Chondrocyte (in vitro differentiated cells): ENCODE measurements at regions not wholly inside any gene's neighbourhood (a gene's known extent, or its start where the extent isn't known, plus 50 kb on each side); places are given as distances from the start of the nearest gene placed in this dataset.

ENCODE experiments used
- DNase-seq: peaks from one replicate; pipeline ENCODE4 v3.0.0; 2021; ENCODE audit warnings: mixed read lengths, low spot score
- H3K27ac Mint-ChIP-seq: one replicate; pipeline ENCODE4 v1.8.0; 2021; ENCODE audit warnings: mild to moderate bottlenecking, moderate library complexity, mixed read lengths; ENCODE audit not compliant: unreplicated experiment
- H3K27me3 Mint-ChIP-seq: 2 replicates; pipeline ENCODE4 v1.8.0; 2021; ENCODE audit warnings: low read depth, mixed read lengths
- H3K36me3 Mint-ChIP-seq: 2 replicates; pipeline ENCODE4 v1.8.0; 2021; ENCODE audit warnings: low read depth, mixed read lengths
- H3K4me1 Mint-ChIP-seq: 2 replicates; pipeline ENCODE4 v1.8.0; 2021; ENCODE audit warnings: low read depth, mild to moderate bottlenecking, mixed read lengths
- H3K4me3 Mint-ChIP-seq: one replicate; pipeline ENCODE4 v1.8.0; 2021; ENCODE audit warnings: mild to moderate bottlenecking, moderate library complexity, mixed read lengths; ENCODE audit not compliant: unreplicated experiment
- H3K9me3 Mint-ChIP-seq: 2 replicates; pipeline ENCODE4 v1.8.0; 2021; ENCODE audit warnings: low read depth, mixed read lengths
- TF ChIP-seq, protein P1 (sequence below): fragments of 200-600 bp; sonication (generic); IDR thresholded peaks from 2 replicates; pipeline ENCODE4 v1.5.0; 2021; ENCODE audit warnings: antibody characterized with exemption, mild to moderate bottlenecking, moderate library complexity

DNA sequence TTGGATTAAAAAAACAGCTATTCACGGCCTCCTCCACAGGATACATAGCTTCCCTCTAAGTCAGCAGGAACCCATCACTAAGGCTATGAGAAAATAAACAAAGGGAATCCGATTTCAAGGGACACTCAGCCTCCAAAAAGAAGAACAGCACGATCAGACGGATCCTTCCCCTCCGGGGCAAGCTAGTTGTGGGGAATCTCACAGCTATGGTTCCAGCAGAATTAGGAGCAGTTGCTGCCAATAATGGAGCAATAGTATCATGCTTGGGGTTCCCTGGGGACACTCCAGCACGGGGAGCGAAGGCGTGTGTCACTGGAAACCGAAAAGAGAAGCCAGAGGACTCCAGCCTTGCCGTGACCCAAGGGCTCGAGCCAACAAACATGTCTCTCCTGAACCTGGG lies 163.1 kb downstream of the TTC32 start:
- Mint-ChIP-seq H3K27me3 (no peaks in the 10 kb centered on the region), H3K4me3 (no peak overlapping the region), H3K27ac (peak overlapping the region; percentile 95), H3K4me1 (peaks cover 80% of the 10 kb centered on the region), H3K36me3 (no peaks in the 10 kb centered on the region), H3K9me3 (peaks cover 6% of the 10 kb centered on the region)
- no peak for DNase-seq
- TF ChIP-seq, protein P1, sequence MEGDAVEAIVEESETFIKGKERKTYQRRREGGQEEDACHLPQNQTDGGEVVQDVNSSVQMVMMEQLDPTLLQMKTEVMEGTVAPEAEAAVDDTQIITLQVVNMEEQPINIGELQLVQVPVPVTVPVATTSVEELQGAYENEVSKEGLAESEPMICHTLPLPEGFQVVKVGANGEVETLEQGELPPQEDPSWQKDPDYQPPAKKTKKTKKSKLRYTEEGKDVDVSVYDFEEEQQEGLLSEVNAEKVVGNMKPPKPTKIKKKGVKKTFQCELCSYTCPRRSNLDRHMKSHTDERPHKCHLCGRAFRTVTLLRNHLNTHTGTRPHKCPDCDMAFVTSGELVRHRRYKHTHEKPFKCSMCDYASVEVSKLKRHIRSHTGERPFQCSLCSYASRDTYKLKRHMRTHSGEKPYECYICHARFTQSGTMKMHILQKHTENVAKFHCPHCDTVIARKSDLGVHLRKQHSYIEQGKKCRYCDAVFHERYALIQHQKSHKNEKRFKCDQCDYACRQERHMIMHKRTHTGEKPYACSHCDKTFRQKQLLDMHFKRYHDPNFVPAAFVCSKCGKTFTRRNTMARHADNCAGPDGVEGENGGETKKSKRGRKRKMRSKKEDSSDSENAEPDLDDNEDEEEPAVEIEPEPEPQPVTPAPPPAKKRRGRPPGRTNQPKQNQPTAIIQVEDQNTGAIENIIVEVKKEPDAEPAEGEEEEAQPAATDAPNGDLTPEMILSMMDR: no peak

DNA sequence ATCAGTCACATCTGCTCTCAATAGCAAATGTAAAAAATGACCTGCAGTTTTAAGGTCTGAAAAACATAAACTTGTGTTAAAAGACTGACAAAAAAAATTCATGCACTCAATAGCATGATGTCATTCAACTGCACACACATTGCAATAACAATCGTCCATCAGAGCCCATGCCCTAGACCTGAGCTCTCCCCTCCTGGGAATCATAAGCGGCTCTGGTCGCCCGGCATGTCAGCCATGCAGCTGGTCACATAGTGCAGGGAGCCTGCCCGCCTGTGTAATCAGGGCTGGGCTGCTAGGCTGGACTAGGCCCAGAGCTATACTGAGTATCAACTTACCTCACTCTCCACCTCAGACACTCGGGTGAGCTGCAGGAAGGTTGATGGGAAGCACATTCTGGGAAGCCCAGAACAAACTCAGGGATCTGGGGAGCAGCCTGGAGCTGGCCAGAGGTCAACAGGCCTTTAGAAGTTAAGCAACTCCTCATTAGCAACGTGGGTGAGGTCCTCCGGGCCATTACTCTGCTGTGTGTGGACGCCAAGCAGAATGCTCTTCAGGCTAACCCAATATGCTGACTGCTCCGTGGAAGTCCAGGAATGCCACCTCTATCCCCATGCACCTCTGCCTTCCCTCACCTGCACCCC lies 165.5 kb downstream of the TTC32 start:
- no peaks in the 10 kb centered on the region for H3K27me3 Mint-ChIP-seq
- TF ChIP-seq, protein P1: no peak
- peak overlapping the region; percentile 13 for H3K27ac Mint-ChIP-seq
- no peaks in the 10 kb centered on the region for H3K36me3 Mint-ChIP-seq
- peaks cover 73% of the 10 kb centered on the region for H3K4me1 Mint-ChIP-seq
- peaks cover 2% of the 10 kb centered on the region for H3K9me3 Mint-ChIP-seq
- H3K4me3 Mint-ChIP-seq: no peak overlapping the region
- DNase-seq: no peak

DNA sequence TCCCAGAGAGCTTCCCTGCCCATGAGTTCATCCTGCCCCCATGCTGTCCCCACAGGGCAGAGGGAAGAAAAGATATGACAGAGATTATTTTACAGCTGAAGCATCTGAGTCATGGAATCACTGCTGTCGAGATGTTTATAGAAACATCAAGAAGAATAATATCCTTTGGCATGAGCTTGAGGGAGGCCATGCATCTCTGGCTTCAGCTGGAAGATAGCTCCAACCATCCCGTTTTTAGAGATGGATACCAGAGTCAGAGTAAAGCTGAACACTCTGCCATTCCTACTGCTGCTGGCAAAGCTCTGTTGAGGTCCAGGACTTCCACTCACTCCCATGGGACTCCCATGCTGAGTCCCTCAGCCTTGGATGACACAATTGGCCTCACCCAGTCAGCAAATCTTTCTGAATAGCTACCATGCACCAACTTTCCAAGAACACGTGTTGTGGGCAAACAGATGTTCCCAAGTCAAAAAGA lies 167.8 kb downstream of the TTC32 start:
- no peak for DNase-seq
- Mint-ChIP-seq H3K36me3 (no peaks in the 10 kb centered on the region), H3K27ac (peak overlapping the region; percentile 50), H3K4me1 (peaks cover 63% of the 10 kb centered on the region), H3K4me3 (no peak overlapping the region), H3K27me3 (no peaks in the 10 kb centered on the region), H3K9me3 (no peaks in the 10 kb centered on the region)
- TF ChIP-seq, protein P1: no peak

DNA sequence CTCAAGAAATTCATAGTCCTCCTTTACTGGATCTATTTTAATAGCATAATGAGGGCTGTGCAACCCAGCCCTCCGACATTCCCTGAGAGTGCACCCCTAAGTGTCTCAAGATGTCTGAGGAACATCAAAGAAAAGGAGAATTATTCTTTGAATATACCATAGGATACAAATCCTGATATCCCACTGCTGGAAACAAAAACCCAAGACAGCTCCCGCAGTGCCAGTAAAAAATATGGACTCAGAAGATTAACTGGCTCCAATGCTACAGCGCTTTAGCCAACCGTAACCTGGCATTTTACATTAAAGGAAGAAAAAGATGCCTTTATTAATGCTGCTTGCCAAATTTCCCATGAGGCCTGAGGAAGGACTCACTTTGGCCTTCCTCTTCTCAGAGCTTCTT lies 168.4 kb downstream of the TTC32 start:
- no peak overlapping the region for H3K4me3 Mint-ChIP-seq
- H3K27ac Mint-ChIP-seq: peak overlapping the region; percentile 50
- no peak for DNase-seq
- TF ChIP-seq, protein P1: no peak
- H3K4me1 Mint-ChIP-seq: peaks cover 57% of the 10 kb centered on the region
- H3K36me3 Mint-ChIP-seq: no peaks in the 10 kb centered on the region
- no peaks in the 10 kb centered on the region for H3K9me3 Mint-ChIP-seq
- H3K27me3 Mint-ChIP-seq: no peaks in the 10 kb centered on the region

DNA sequence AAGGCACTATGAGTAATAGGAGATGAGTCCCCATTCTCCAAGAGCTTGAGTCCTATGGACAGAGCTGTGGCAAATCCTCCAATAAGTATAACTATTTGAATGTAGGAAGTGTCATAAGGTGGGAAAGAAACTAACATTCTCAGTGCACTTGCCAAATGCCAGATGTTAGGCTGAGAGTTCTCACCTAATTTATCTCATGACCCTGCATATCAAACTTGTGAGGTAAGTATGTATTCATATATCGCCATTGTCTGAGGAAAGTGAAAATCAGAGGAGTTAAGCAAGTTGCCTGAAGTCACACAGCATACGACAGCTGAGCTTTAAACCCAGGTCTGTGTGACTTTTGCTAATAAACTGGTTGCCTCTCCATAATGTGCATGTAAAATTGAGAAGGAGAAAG lies 169.5 kb downstream of the TTC32 start:
- no peak for DNase-seq
- Mint-ChIP-seq H3K27me3 (no peaks in the 10 kb centered on the region), H3K9me3 (no peaks in the 10 kb centered on the region), H3K36me3 (no peaks in the 10 kb centered on the region), H3K4me1 (peaks cover 52% of the 10 kb centered on the region), H3K4me3 (no peak overlapping the region), H3K27ac (no peak overlapping the region)
- TF ChIP-seq, protein P1: no peak
